ENCODE measurements at regions not wholly inside any gene's neighbourhood (a gene's known extent, or its start where the extent isn't known, plus 50 kb on each side); places are given as distances from the start of the nearest gene placed in this dataset.

- TF ChIP-seq, protein P1, sequence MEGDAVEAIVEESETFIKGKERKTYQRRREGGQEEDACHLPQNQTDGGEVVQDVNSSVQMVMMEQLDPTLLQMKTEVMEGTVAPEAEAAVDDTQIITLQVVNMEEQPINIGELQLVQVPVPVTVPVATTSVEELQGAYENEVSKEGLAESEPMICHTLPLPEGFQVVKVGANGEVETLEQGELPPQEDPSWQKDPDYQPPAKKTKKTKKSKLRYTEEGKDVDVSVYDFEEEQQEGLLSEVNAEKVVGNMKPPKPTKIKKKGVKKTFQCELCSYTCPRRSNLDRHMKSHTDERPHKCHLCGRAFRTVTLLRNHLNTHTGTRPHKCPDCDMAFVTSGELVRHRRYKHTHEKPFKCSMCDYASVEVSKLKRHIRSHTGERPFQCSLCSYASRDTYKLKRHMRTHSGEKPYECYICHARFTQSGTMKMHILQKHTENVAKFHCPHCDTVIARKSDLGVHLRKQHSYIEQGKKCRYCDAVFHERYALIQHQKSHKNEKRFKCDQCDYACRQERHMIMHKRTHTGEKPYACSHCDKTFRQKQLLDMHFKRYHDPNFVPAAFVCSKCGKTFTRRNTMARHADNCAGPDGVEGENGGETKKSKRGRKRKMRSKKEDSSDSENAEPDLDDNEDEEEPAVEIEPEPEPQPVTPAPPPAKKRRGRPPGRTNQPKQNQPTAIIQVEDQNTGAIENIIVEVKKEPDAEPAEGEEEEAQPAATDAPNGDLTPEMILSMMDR (IDR thresholded peaks at IDR 0.05): no peak
- TF ChIP-seq POLR2A (IDR thresholded peaks at IDR 0.05): no peak
- no peak for TF ChIP-seq EP300 (IDR thresholded peaks at IDR 0.05)
These were observed 146.5 kb downstream of the GLRX3 start for GRCh38 chr10:130282492-130283218.

Data from ovary (tissue), 3 donors.